ENCODE measurements at regions not wholly inside any gene's neighbourhood (a gene's known extent, or its start where the extent isn't known, plus 50 kb on each side); places are given as distances from the start of the nearest gene placed in this dataset.

DNA sequence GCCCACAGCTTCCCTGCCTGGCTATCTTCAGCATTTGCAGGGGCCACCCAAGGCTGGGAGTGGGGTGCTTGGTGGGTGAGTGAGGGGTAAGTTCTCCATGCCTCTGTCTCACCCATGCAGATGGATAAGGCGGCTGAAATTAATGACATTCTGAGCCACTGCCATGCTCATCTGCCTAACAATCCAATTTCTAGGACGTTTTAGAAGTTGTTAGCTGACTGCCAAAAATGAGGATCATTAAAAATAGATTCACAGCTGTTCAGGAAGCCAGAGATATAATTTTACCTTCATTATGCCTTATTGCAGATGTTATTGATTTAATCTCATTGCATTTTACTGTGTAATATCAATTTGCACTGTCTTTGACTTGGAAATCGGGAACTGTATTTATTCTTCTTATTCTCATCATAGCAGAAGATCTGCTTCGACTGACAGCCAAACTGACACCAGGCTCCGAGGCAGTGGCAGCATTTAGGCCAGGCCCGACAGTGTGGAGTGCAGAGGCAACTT lies 334.4 kb upstream of the NPVF start:
- H3K4me3 ChIP-seq: no peak overlapping the region
- no peaks in the 10 kb centered on the region for H3F3A ChIP-seq (ENCODE audit: insufficient read depth, low read depth)
- no peaks in the 10 kb centered on the region for H4K20me1 ChIP-seq (ENCODE audit: insufficient read depth)
- no peak overlapping the region for H3K27ac ChIP-seq
- H2AFZ ChIP-seq: no peak overlapping the region
- TF ChIP-seq EZH2 (IDR thresholded peaks at IDR 0.05; ENCODE audit: low read depth): no peak
- TF ChIP-seq, protein P1, sequence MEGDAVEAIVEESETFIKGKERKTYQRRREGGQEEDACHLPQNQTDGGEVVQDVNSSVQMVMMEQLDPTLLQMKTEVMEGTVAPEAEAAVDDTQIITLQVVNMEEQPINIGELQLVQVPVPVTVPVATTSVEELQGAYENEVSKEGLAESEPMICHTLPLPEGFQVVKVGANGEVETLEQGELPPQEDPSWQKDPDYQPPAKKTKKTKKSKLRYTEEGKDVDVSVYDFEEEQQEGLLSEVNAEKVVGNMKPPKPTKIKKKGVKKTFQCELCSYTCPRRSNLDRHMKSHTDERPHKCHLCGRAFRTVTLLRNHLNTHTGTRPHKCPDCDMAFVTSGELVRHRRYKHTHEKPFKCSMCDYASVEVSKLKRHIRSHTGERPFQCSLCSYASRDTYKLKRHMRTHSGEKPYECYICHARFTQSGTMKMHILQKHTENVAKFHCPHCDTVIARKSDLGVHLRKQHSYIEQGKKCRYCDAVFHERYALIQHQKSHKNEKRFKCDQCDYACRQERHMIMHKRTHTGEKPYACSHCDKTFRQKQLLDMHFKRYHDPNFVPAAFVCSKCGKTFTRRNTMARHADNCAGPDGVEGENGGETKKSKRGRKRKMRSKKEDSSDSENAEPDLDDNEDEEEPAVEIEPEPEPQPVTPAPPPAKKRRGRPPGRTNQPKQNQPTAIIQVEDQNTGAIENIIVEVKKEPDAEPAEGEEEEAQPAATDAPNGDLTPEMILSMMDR (conservative IDR thresholded peaks at IDR 0.05): no peak
- POLR2A ChIA-PET (ENCODE audit: unreplicated experiment): no interaction called here
- BruUV-seq (replicated peaks): no TSS peak
- H3K27me3 ChIP-seq (ENCODE audit: insufficient read depth, low read depth): peaks cover 77% of the 10 kb centered on the region
- no peaks in the 10 kb centered on the region for H3K4me1 ChIP-seq (replicated peaks; ENCODE audit: insufficient read depth)
- H3K36me3 ChIP-seq (ENCODE audit: low read depth): no peaks in the 10 kb centered on the region
- H3K9me3 ChIP-seq (ENCODE audit: insufficient read depth, low read depth): no peaks in the 10 kb centered on the region
- H3K4me2 ChIP-seq: no peak overlapping the region
- intact Hi-C loops (cut with micrococcal nuclease; ENCODE audit: unreplicated experiment): no loop called here
- H3K9me2 ChIP-seq (ENCODE audit: insufficient read depth): no peaks in the 10 kb centered on the region
- H3K79me2 ChIP-seq (ENCODE audit: low read depth): no peaks in the 10 kb centered on the region
- DNase-seq: no peak
- CTCF ChIA-PET: no interaction called here

- no peak overlapping the region for H2AFZ ChIP-seq
- no peak for DNase-seq
- H3F3A ChIP-seq (ENCODE audit: insufficient read depth, low read depth): no peaks in the 10 kb centered on the region
- no peaks in the 10 kb centered on the region for H3K79me2 ChIP-seq (ENCODE audit: low read depth)
- no peaks in the 10 kb centered on the region for H4K20me1 ChIP-seq (ENCODE audit: insufficient read depth)
- no peak overlapping the region for H3K4me3 ChIP-seq
- no peaks in the 10 kb centered on the region for H3K4me1 ChIP-seq (replicated peaks; ENCODE audit: insufficient read depth)
- ChIA-PET CTCF (no interaction called here), POLR2A (ENCODE audit: unreplicated experiment) (no interaction called here)
- intact Hi-C loops (cut with micrococcal nuclease; ENCODE audit: unreplicated experiment): loop anchor here (5.0 kb wide), 3 partner anchors 468 to 1993 kb away; no protein-coding TSS in a partner anchor
- no peaks in the 10 kb centered on the region for H3K9me3 ChIP-seq (ENCODE audit: insufficient read depth, low read depth)
- BruUV-seq (replicated peaks): no TSS peak
- H3K9me2 ChIP-seq (ENCODE audit: insufficient read depth): no peaks in the 10 kb centered on the region
- H3K27ac ChIP-seq: no peak overlapping the region
- no peak overlapping the region for H3K4me2 ChIP-seq
- no peak for TF ChIP-seq EZH2 (IDR thresholded peaks at IDR 0.05; ENCODE audit: low read depth)
- TF ChIP-seq, protein P1 (conservative IDR thresholded peaks at IDR 0.05): no peak
- no peaks in the 10 kb centered on the region for H3K36me3 ChIP-seq (ENCODE audit: low read depth)
- peaks cover 55% of the 10 kb centered on the region for H3K27me3 ChIP-seq (ENCODE audit: insufficient read depth, low read depth)
These were observed 336.7 kb upstream of the NPVF start for GRCh38 chr7:25565002-25565401.

GRCh38 chr7:25565949-25566348 lies 337.7 kb upstream of the NPVF start:
- no peaks in the 10 kb centered on the region for H3K9me3 ChIP-seq (ENCODE audit: insufficient read depth, low read depth)
- no peaks in the 10 kb centered on the region for H3F3A ChIP-seq (ENCODE audit: insufficient read depth, low read depth)
- H3K4me2 ChIP-seq: no peak overlapping the region
- no peaks in the 10 kb centered on the region for H3K4me1 ChIP-seq (replicated peaks; ENCODE audit: insufficient read depth)
- H3K27me3 ChIP-seq (ENCODE audit: insufficient read depth, low read depth): peaks cover 45% of the 10 kb centered on the region
- BruUV-seq (replicated peaks): no TSS peak
- no peaks in the 10 kb centered on the region for H3K79me2 ChIP-seq (ENCODE audit: low read depth)
- no peaks in the 10 kb centered on the region for H3K36me3 ChIP-seq (ENCODE audit: low read depth)
- POLR2A ChIA-PET (ENCODE audit: unreplicated experiment): interaction anchor here (0.6 kb wide), 1 partner anchor 214 kb away, joined by 3 read pairs; no protein-coding TSS in a partner anchor
- CTCF ChIA-PET: no interaction called here
- H4K20me1 ChIP-seq (ENCODE audit: insufficient read depth): no peaks in the 10 kb centered on the region
- no peak overlapping the region for H2AFZ ChIP-seq
- TF ChIP-seq, protein P1 (conservative IDR thresholded peaks at IDR 0.05): peak; percentile 100
- no peak for TF ChIP-seq EZH2 (IDR thresholded peaks at IDR 0.05; ENCODE audit: low read depth)
- H3K9me2 ChIP-seq (ENCODE audit: insufficient read depth): no peaks in the 10 kb centered on the region
- H3K27ac ChIP-seq: no peak overlapping the region
- intact Hi-C loops (cut with micrococcal nuclease; ENCODE audit: unreplicated experiment): loop anchor here (1.0 to 5.0 kb wide), 6 partner anchors 175 to 1994 kb away; no protein-coding TSS in a partner anchor
- H3K4me3 ChIP-seq: no peak overlapping the region
- peak; percentile 66 to 67 for DNase-seq
